Smooth muscle cell of the brain vasculature (primary cell): ENCODE measurements at regions not wholly inside any gene's neighbourhood (a gene's known extent, or its start where the extent isn't known, plus 50 kb on each side); places are given as distances from the start of the nearest gene placed in this dataset.
"Not testable (repeated sequence)": the region's sequence is repeated elsewhere in the genome, so short reads cannot be mapped to it uniquely, and the experiment has no call there.

Experiments used
- DNase-seq: peaks from one replicate; pipeline ENCODE4 v3.0.0-alpha.2; 2012; ENCODE audit warnings: low read depth, low spot score

DNA sequence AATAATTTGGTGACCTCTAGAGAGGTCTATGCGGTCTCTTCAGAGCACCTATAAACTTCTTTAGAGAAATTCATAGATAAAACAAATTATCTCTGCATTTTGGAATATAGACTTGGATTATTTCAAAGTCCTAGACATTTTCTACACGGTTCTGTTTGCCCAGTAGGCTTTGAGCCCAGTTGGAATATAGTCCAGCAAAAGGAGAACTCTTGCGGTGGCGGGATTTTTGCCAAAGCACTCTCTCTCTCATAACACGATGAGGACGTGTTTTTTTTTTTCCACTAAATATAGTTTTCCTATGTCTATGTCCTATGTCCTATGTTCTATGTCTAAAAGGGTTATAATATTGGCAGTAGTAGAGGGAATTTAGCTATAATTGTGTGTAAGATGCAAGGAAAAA lies 164.9 kb upstream of the AGR3 start:
- no peak for DNase-seq

- DNase-seq = not testable (repeated sequence)
Observed at GRCh38 chr7:17053164-17053563, 171.4 kb upstream of the AGR3 start.

- no peak for DNase-seq
Observed at GRCh38 chr7:17054206-17054605, 172.4 kb upstream of the AGR3 start.

DNA sequence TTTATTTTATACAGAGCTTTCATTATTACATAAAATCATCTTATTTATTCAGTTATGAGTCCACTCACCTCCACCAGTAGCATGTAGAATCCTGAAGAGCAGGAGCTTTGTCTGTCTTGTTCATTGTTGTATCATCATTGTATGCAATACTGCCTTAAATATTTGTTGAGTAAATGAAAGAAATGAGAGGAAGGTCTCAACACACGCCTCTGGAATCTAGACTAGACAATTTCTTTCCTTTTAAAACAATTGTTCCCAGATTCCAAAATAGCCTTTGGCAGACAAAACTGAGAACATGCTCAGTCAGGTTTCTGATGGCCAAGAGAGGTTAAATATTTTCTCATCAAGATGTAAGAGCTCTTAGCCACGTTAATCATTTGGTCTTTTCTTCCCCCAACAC lies 173.1 kb upstream of the AGR3 start:
- DNase-seq = no peak

GRCh38 chr7:17055596-17055995 lies 173.8 kb upstream of the AGR3 start:
- DNase-seq = no peak

- no peak for DNase-seq
Observed at GRCh38 chr7:17056491-17057142, 174.8 kb upstream of the AGR3 start.

- DNase-seq = no peak
Observed at GRCh38 chr7:17057143-17057509, 175.3 kb upstream of the AGR3 start.

DNA sequence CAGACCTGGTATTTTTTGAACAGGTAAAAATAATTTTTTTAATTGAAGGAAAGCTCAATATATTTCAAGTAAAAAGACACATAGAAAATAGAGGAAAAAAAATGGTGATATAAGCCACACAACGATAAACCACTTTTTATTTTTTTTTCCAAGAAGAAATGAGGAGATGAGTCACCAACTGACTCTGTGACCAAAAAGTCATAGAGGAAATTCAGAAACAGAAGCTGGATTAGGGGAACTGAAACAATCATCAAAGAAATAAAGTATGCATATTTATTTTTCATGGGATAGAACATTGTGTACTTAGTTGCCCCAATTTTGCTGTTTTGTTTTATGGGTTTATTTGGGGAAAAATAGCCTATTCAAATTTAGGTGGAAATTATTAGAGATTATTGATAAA lies 176.8 kb upstream of the AGR3 start:
- DNase-seq = no peak

DNA sequence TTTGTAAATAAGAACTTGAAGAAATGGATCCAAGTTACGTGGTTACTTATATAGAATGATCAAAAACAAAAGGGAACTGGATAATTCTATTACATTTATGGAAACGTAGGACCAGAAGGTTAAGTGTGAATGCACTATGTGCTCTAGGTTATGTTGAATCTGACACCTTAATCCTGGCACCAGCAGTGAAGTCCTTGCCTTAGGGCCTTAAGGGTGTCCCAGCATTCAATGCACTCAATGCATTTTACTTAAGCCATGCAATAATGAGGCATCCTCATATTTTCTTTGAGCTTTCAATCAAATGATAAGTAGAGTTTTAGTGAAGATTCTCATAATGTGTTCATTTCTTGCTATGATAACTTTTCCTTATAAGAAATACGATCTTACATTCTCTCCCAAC lies 178.3 kb upstream of the AGR3 start:
- no peak for DNase-seq

DNA sequence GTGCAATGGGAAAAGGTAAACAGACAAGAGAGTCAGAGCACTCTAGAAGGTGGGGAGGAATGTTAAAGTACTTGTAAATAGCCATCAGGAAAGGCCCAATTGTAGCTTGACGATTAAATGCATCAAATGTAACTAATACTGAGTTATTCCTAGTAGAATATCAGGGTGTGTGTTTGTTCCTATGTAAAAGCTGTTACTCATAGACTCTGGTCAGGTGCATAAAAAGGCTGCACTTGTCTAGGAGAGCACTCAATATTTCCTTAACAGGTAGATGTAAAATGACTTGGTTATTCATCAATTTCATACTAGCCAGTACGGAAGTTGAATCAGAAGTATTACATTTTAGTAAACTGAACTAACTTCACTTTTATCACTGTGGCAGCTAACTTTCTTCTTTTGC lies 179.7 kb upstream of the AGR3 start:
- no peak for DNase-seq

- DNase-seq = no peak
Observed at GRCh38 chr7:17062151-17063044, 180.6 kb upstream of the AGR3 start.

GRCh38 chr7:17063045-17063383 lies 181.2 kb upstream of the AGR3 start:
- no peak for DNase-seq

DNA sequence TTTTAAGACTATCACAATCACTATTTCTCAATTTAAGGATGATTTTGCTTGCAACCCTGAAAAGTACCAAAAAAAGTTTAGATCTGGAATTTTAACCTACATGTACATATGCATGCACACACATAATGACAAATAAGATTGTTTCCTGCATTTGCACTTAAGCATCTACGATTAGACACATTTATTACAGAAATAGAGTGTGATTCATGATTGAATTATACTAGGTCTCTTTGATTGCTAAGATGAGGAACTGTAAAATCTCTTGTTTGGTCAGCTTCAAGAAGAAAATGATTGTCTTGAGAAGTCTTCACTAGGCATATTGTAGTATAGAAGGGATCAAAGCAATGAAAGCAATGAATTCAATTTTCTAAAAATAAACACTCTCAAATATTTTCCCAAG lies 185.9 kb upstream of the AGR3 start:
- DNase-seq = no peak

DNA sequence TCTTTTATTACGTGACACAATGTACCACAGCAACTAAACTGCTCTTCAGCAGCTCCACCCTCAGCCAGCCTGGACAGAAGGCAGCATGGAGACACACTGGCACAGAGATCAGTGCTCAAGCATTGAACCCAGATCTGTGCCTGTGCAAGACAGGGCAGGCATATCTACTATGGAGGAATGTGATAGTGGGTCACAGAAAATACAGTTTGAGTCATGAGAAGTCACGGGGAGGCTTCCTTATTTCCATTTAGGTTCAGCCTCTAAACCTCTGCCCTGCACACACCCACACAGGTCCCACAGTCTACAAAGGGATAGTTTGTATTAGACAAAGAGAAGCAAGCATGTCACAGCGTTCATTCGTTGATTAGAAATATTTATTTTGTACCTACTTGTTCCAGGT lies 187.4 kb upstream of the AGR3 start:
- no peak for DNase-seq

GRCh38 chr7:17070231-17070708 lies 188.5 kb upstream of the AGR3 start:
- no peak for DNase-seq

DNA sequence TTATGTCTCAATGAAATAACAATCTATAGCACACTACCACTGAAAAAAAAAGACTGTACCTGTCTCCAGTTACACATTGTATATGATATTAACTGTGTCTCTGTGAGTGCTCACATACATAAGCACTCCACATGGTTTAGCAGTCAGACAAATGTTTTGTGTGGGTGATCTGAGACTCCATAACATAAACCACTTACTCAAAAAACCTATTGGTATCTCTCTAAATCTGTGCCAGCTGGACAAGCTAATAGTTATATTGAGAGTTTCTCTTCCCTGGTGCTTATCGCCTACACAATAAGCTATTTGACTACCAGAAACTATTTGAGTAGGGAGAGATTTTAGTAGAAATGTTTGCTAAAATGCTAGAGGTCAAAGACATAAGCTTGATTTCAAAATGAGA lies 190.1 kb upstream of the AGR3 start:
- no peak for DNase-seq

DNA sequence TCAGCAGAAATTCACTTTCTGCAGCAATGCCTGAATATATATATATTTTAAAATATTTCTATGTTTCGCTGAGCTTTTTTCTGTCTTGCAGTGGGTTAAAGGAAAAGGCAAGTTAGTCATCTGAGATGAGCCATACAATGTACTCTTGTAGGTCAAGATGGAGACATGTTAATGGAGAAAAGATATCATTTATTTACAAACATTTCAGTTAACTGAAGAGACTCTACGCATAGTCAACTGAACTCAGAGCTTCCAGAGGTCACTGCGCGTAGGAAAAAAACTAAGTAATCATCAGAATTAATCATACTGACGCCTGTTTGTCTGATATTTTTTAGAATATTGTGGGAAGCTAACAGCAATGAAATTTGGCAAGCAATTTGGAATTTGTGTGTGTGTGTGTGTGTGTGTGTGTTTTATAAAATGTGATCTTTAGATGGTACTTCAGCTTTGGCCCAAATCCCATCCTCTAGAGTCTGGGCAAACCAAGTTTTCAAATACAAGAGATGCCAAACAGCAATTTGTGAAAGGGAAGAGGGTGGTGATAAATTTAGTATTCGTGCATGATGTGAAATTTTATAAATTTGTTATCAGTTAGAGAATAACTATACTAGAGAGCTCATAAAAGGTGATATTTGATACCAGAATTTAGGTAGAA lies 193.9 kb upstream of the AGR3 start:
- no peak for DNase-seq

DNA sequence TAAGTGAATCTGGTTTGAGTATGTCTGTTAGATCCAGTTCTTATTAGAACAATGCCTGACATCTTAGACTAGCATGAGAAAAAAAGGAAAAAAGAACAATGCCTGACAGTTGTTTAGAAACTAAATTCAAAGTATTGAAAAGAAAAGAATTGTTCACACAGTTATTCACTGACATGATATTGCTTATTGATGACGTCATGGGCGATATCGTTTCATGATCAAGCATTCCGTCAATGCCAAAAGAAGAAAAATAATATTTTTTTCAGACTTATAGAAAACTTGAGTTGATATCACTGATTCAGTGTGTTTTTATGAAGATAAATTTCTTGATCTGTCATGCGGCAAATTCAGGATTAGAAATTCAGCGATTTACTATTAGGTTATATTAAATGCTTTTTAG lies 196.5 kb upstream of the AGR3 start:
- no peak for DNase-seq

DNA sequence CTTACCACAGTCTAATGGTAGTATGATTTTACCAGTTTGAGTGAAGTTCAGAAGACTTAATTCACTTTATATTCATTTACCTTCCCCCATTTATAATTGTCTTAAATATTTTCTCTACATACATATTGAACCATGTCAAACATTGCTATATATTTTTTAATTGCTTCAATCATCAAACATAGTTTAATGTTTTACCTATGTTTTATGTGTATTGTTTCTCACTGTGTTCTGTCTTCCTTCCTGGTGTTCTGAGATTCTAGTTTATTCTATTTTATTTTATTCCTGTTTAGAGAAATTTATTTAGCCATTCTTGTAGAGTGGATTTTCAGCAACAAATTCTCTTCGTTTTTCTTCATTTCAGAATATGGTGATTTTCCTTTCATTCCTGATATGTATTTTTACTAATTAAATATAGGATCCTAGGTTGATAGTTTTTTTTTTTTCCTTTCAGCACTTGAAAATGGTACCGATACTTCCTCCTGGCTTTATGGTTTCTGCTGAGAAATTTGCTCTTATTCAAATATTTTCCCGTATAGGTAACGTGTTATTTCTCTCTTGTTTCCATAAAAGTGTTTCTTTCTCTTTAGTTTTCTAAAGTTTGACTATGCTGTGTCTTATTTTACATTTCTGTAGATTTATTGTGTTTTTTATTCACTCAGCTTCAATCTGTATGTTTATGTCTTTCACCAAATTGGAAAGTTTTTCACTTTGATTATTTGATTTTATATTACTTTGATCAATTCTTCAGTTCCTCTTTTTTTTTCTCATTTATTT lies 201.8 kb upstream of the AGR3 start:
- DNase-seq = no peak

DNA sequence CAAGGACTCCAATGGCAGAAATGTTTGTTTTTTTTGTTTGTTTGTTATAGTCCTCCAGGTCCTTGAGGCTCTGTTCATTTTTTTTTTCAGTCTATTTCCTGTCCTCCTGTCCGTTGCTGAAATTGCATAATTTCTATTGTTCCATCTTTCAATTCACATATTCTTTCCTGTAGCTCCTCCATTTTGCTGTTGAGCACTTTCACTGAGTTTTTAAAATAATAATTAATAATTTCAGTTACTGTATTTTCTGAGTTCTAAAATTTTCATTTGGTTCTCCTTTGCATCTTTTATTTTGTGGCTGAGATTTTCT lies 202.3 kb upstream of the AGR3 start:
- no peak for DNase-seq

DNA sequence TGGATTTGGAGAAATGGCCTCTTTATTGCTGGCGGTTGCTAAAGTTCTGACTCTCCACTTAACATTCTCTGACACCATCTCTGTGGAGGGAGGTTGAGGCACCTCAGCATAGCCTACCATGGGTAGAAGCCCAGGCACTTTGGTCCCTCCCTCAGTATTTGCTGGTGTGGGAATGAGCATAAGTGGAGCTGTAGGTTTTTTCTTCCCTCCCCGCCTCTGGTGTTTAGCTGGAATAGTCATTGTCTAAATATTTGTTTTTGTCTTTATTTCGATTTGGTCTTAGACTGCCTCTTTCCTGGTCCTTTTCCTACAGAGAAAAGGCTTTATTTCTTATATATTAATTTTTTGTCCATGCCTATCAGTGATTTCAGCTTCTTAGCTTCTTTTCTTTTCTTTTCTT lies 203.4 kb upstream of the AGR3 start:
- DNase-seq = no peak

- no peak for DNase-seq
Observed at GRCh38 chr7:17086403-17086802, 204.6 kb upstream of the AGR3 start.
